K562 (cell line): ENCODE measurements at regions not wholly inside any gene's neighbourhood (a gene's known extent, or its start where the extent isn't known, plus 50 kb on each side); places are given as distances from the start of the nearest gene placed in this dataset.

Experiments used
- ZBTB1 ChIP-seq: sonication (generic); formaldehyde crosslinking; IDR thresholded peaks from 2 replicates; pipeline ENCODE4 v1.8.1; 2023; ENCODE audit warnings: missing genetic modification reagents, low read depth, mild to moderate bottlenecking, borderline replicate concordance
- ZNF668 ChIP-seq: fragments of 250-450 bp; sonication (Bioruptor Pico); IDR thresholded peaks from 2 replicates; pipeline ENCODE4 v1.8.0; 2022; ENCODE audit warnings: mild to moderate bottlenecking, inconsistent platforms
- TF ChIP-seq, protein P1 (sequence below), 3 experiments: IDR thresholded peaks in 2 of 3; conservative IDR thresholded peaks in 1 of 3; 2 replicates each; pipeline ENCODE4 v1.5.1; 2011 to 2012; ENCODE audit warnings: low read length in 3 of 3, mild to moderate bottlenecking in 3 of 3, control low read depth in 2 of 3, improper control_type of control experiment in 1 of 3, inconsistent platforms in 1 of 3, low read depth in 1 of 3, mixed read lengths in 1 of 3, moderate library complexity in 1 of 3; ENCODE audit not compliant: insufficient read depth in 2 of 3

DNA sequence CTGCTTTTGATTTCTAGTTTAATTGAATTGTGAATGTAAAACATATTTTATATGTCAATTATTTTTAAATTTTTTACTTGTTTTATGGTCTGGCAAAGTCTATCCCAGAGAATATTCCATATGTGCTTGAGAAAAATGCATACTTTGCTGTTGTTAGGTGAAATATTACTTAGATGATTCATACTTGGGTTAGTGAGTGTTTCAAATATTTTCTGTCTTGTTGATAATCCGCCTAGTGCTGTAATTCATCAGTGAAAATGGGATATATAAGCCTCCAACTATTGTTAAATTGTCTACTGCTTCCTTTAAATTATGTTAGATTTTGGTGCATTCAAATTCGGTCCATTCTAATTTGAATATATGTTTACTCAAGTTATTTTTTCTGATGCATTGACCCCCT, 395.5 kb downstream of the LRFN5 start:
- TF ChIP-seq ZNF668 (no peak), ZBTB1 (CRISPR knock-in tag) (no peak)
- TF ChIP-seq, protein P1, sequence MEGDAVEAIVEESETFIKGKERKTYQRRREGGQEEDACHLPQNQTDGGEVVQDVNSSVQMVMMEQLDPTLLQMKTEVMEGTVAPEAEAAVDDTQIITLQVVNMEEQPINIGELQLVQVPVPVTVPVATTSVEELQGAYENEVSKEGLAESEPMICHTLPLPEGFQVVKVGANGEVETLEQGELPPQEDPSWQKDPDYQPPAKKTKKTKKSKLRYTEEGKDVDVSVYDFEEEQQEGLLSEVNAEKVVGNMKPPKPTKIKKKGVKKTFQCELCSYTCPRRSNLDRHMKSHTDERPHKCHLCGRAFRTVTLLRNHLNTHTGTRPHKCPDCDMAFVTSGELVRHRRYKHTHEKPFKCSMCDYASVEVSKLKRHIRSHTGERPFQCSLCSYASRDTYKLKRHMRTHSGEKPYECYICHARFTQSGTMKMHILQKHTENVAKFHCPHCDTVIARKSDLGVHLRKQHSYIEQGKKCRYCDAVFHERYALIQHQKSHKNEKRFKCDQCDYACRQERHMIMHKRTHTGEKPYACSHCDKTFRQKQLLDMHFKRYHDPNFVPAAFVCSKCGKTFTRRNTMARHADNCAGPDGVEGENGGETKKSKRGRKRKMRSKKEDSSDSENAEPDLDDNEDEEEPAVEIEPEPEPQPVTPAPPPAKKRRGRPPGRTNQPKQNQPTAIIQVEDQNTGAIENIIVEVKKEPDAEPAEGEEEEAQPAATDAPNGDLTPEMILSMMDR (IDR thresholded peaks at IDR 0.05 in 2 of 3, conservative IDR thresholded peaks at IDR 0.05 in 1 of 3; ENCODE audit: insufficient read depth in 2 of 3, low read depth in 1 of 3, low read length in 3 of 3) = no peak
